IMR-90 (cell line): ENCODE measurements at regions not wholly inside any gene's neighbourhood (a gene's known extent, or its start where the extent isn't known, plus 50 kb on each side); places are given as distances from the start of the nearest gene placed in this dataset.

Experiments used
- BHLHE40 ChIP-seq: fragments of 150-350 bp; IDR thresholded peaks from 2 replicates; pipeline ENCODE4 v1.6.1; 2016; ENCODE audit warnings: mild to moderate bottlenecking, low read depth, low read length
- CEBPB ChIP-seq: IDR thresholded peaks from 2 replicates; pipeline ENCODE4 v1.6.1; 2012; ENCODE audit warnings: low read depth, low read length, improper control_type of control experiment
- CTCF ChIP-seq: conservative IDR thresholded peaks from 2 replicates; pipeline ENCODE4 v1.5.1; 2012; ENCODE audit warnings: mild to moderate bottlenecking, low read depth, low read length, improper control_type of control experiment
- ELK1 ChIP-seq: fragments of 150-350 bp; IDR thresholded peaks from 2 replicates; pipeline ENCODE4 v1.6.1; 2016; ENCODE audit warnings: low read depth, mild to moderate bottlenecking, low read length, moderate library complexity, borderline replicate concordance
- MAFK ChIP-seq: IDR thresholded peaks from 2 replicates; pipeline ENCODE4 v1.6.1; 2012; ENCODE audit warnings: low read depth, low read length, improper control_type of control experiment
- MXI1 ChIP-seq: IDR thresholded peaks from 2 replicates; pipeline ENCODE4 v1.6.1; 2012; ENCODE audit warnings: low read depth, mild to moderate bottlenecking, low read length, moderate library complexity, borderline replicate concordance
- NFE2L2 ChIP-seq: fragments of 150-350 bp; IDR thresholded peaks from 2 replicates; pipeline ENCODE4 v1.6.1; 2016; ENCODE audit warnings: low read depth, mild to moderate bottlenecking, low read length
- POLR2A ChIP-seq: IDR thresholded peaks from 2 replicates; pipeline ENCODE4 v1.6.1; 2012; ENCODE audit warnings: mild to moderate bottlenecking, low read depth, low read length
- RAD21 ChIP-seq: IDR thresholded peaks from 2 replicates; pipeline ENCODE4 v1.6.1; 2012; ENCODE audit warnings: low read length, improper control_type of control experiment
- RCOR1 ChIP-seq: IDR thresholded peaks from 2 replicates; pipeline ENCODE4 v1.6.1; 2012; ENCODE audit warnings: mild to moderate bottlenecking, low read length, improper control_type of control experiment; ENCODE audit not compliant: insufficient replicate concordance
- RFX5 ChIP-seq: IDR thresholded peaks from 2 replicates; pipeline ENCODE4 v1.8.0; 2012; ENCODE audit warnings: low read depth, mild to moderate bottlenecking, low read length, moderate library complexity
- SMC3 ChIP-seq: fragments of 150-350 bp; IDR thresholded peaks from 2 replicates; pipeline ENCODE4 v1.6.1; 2016; ENCODE audit warnings: low read depth, mild to moderate bottlenecking, antibody characterized with exemption, low read length, moderate library complexity
- USF2 ChIP-seq: fragments of 150-350 bp; IDR thresholded peaks from 2 replicates; pipeline ENCODE4 v1.6.1; 2017; ENCODE audit warnings: mild to moderate bottlenecking, antibody characterized with exemption, low read length, low read depth

GRCh38 chr2:199569336-199569735 is 111.6 kb upstream of the SATB2 start:
- TF ChIP-seq RAD21, result no peak
- no peak for TF ChIP-seq CTCF
- no peak for TF ChIP-seq BHLHE40
- no peak for TF ChIP-seq POLR2A
- no peak for TF ChIP-seq MXI1
- TF ChIP-seq MAFK, result no peak
- TF ChIP-seq ELK1, result no peak
- TF ChIP-seq RFX5, result no peak
- no peak for TF ChIP-seq RCOR1
- TF ChIP-seq USF2, result no peak
- no peak for TF ChIP-seq SMC3
- no peak for TF ChIP-seq CEBPB
- TF ChIP-seq NFE2L2, result no peak
